ENCODE measurements at regions not wholly inside any gene's neighbourhood (a gene's known extent, or its start where the extent isn't known, plus 50 kb on each side); places are given as distances from the start of the nearest gene placed in this dataset.

- ATAC-seq: no peak
Measured at GRCh38 chr4:20646287-20646686, 54.0 kb upstream of the PACRGL start.

All from esophagus mucosa (tissue), 1 donor.